ENCODE measurements at regions not wholly inside any gene's neighbourhood (a gene's known extent, or its start where the extent isn't known, plus 50 kb on each side); places are given as distances from the start of the nearest gene placed in this dataset.

DNA sequence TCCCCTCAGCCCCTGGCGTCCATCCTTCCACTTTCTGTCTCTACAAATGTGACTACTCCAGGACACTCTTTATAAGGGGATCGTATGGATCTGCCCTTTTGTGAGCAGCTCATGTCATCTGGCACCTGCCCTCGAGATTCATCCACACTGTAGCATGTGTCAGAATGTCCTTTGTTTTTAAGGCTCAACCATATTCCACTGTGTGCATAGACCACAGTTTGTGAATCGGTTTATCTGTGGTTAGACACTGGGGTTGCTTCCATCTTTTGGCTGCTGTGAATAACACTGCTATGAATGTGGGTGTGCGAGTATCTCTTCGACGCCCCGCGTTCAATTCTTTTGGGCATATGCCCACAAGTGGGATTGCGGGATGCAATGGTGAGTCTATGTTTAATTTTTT is 167.9 kb downstream of the NUP210 start:
- H3K27ac ChIP-seq (ENCODE audit: low read depth, low read length) = no peak overlapping the region
- no peaks in the 10 kb centered on the region; the same call in 1 of the 2 replicates for H4K20me1 ChIP-seq (ENCODE audit: control insufficient read depth, insufficient read depth, low read depth, low read length)
- H3K4me2 ChIP-seq (ENCODE audit: low read length) = no peak overlapping the region
- no peaks in the 10 kb centered on the region for H3K9me2 ChIP-seq (replicated peaks; ENCODE audit: control insufficient read depth, low read length)
- H3K36me3 ChIP-seq (ENCODE audit: control insufficient read depth, low read length) = no peaks in the 10 kb centered on the region
- H3K9me3 ChIP-seq (ENCODE audit: control insufficient read depth, insufficient read depth, low read length) = no peaks in the 10 kb centered on the region
- H3K4me1 ChIP-seq (ENCODE audit: control insufficient read depth, low read length) = no peaks in the 10 kb centered on the region
- H3K27me3 ChIP-seq (ENCODE audit: control insufficient read depth, low read length) = peaks cover 17% of the 10 kb centered on the region
- no peak overlapping the region for H3K4me3 ChIP-seq (ENCODE audit: low read length)
- H3K79me2 ChIP-seq (ENCODE audit: control insufficient read depth, low read length) = no peaks in the 10 kb centered on the region
- H3F3A ChIP-seq (ENCODE audit: control insufficient read depth, insufficient read depth) = no peaks in the 10 kb centered on the region
- no peak for TF ChIP-seq EZH2phosphoT487 (IDR thresholded peaks at IDR 0.05; ENCODE audit: borderline replicate concordance, low read length)
- TF ChIP-seq, protein P1, sequence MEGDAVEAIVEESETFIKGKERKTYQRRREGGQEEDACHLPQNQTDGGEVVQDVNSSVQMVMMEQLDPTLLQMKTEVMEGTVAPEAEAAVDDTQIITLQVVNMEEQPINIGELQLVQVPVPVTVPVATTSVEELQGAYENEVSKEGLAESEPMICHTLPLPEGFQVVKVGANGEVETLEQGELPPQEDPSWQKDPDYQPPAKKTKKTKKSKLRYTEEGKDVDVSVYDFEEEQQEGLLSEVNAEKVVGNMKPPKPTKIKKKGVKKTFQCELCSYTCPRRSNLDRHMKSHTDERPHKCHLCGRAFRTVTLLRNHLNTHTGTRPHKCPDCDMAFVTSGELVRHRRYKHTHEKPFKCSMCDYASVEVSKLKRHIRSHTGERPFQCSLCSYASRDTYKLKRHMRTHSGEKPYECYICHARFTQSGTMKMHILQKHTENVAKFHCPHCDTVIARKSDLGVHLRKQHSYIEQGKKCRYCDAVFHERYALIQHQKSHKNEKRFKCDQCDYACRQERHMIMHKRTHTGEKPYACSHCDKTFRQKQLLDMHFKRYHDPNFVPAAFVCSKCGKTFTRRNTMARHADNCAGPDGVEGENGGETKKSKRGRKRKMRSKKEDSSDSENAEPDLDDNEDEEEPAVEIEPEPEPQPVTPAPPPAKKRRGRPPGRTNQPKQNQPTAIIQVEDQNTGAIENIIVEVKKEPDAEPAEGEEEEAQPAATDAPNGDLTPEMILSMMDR (IDR thresholded peaks at IDR 0.05; ENCODE audit: low read depth, low read length, poor library complexity, severe bottlenecking) = no peak

DNA sequence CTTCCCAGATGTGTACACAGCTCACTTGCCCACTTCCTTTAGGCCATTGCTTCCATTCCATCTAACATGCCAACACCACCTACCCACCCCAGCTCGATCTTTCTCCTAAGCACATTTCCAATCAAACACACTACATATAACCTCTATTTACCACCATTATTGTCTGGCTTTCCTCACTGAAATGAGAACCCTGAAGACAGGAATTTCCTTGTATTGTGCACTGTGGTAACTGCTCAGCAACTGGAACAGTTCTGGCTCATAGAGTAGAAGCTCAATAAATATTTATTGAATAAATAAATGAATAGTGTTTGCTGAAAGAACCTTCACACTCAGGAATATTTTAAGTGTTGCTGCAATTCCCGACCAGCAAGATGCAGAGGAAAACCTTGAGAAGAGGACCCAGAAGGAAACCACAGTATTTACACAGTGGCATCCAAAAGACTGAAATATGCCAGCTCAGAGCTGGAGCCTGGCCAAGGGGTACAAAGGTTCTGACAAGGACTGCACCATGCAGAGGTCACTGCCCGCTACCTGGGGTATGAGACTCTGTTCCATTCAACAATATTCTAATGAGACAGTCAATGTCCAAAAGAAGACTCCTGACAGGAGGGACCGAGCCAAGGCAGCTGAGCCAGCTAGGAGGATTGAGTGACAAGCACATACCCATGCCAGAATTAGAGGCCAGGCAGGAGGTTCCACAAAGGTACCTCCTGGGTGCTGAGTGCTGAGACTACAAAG is 168.8 kb downstream of the NUP210 start:
- Histone ChIP-seq H3K27ac (ENCODE audit: low read depth, low read length) (no peak overlapping the region), H3K36me3 (ENCODE audit: control insufficient read depth, low read length) (no peaks in the 10 kb centered on the region), H3K27me3 (ENCODE audit: control insufficient read depth, low read length) (peaks cover 17% of the 10 kb centered on the region), H3K4me1 (ENCODE audit: control insufficient read depth, low read length) (no peaks in the 10 kb centered on the region), H4K20me1 (ENCODE audit: control insufficient read depth, insufficient read depth, low read depth, low read length) (no peaks in the 10 kb centered on the region; the same call in 1 of the 2 replicates), H3K9me2 (replicated peaks; ENCODE audit: control insufficient read depth, low read length) (no peaks in the 10 kb centered on the region), H3F3A (ENCODE audit: control insufficient read depth, insufficient read depth) (no peaks in the 10 kb centered on the region), H3K4me2 (ENCODE audit: low read length) (no peak overlapping the region), H3K4me3 (ENCODE audit: low read length) (no peak overlapping the region), H3K79me2 (ENCODE audit: control insufficient read depth, low read length) (no peaks in the 10 kb centered on the region), H3K9me3 (ENCODE audit: control insufficient read depth, insufficient read depth, low read length) (no peaks in the 10 kb centered on the region)
- TF ChIP-seq, protein P1 (IDR thresholded peaks at IDR 0.05; ENCODE audit: low read depth, low read length, poor library complexity, severe bottlenecking) = no peak
- TF ChIP-seq EZH2phosphoT487 (IDR thresholded peaks at IDR 0.05; ENCODE audit: borderline replicate concordance, low read length) = no peak

DNA sequence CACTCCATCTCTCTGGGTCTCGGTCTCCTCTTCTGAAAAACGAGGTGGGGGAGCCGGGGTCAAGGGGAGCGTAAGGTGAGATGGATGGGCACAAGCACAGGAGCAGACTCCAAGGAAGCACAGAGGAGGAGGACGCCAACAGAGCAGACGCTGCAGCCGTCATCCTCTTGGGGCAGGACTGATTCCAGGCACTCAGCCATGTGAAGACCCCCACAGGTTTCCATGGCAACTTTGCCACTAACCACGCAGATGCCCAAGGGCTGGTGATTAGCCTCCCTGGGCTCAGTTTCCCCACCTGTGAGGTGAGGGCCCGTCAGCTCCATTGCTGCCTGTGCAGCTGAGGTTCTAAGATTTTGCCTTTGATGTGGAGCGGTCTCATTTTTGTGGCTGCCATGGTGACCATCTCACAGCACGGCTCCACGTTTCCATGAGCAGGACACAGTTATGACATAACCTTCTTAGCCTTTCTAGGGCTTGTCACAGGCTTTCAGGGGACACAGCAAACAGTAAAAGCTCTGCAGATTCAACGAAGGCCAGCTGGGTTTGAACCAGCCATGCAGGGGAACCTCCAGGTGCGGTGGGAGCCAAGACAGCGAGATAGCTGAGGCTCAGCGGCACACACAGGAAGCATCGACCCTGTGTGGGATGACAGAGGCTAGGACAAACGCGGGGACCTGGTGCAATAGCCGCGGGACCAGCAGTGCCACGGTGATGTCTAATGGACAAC is 170.3 kb downstream of the NUP210 start:
- Histone ChIP-seq H3K9me2 (replicated peaks; ENCODE audit: control insufficient read depth, low read length) (no peaks in the 10 kb centered on the region), H3K27ac (ENCODE audit: low read depth, low read length) (no peak overlapping the region), H3K27me3 (ENCODE audit: control insufficient read depth, low read length) (peaks cover 17% of the 10 kb centered on the region), H3K79me2 (ENCODE audit: control insufficient read depth, low read length) (no peaks in the 10 kb centered on the region), H3K9me3 (ENCODE audit: control insufficient read depth, insufficient read depth, low read length) (no peaks in the 10 kb centered on the region), H3K4me3 (ENCODE audit: low read length) (no peak overlapping the region), H3K4me2 (ENCODE audit: low read length) (no peak overlapping the region), H3K4me1 (ENCODE audit: control insufficient read depth, low read length) (no peaks in the 10 kb centered on the region), H3F3A (ENCODE audit: control insufficient read depth, insufficient read depth) (no peaks in the 10 kb centered on the region), H4K20me1 (ENCODE audit: control insufficient read depth, insufficient read depth, low read depth, low read length) (no peaks in the 10 kb centered on the region; the same call in 1 of the 2 replicates), H3K36me3 (ENCODE audit: control insufficient read depth, low read length) (no peaks in the 10 kb centered on the region)
- TF ChIP-seq, protein P1 (IDR thresholded peaks at IDR 0.05; ENCODE audit: low read depth, low read length, poor library complexity, severe bottlenecking) = no peak
- TF ChIP-seq EZH2phosphoT487 (IDR thresholded peaks at IDR 0.05; ENCODE audit: borderline replicate concordance, low read length) = no peak
